22Rv1 (cell line): ENCODE measurements at regions not wholly inside any gene's neighbourhood (a gene's known extent, or its start where the extent isn't known, plus 50 kb on each side); places are given as distances from the start of the nearest gene placed in this dataset.

ENCODE experiments used
- ZFX ChIP-seq: fragments of 450-650 bp; IDR thresholded peaks from 2 replicates; pipeline ENCODE4 v1.6.1; 2017; ENCODE audit warnings: antibody characterized with exemption, borderline replicate concordance
- TF ChIP-seq, protein P1 (sequence below): fragments of 450-650 bp; IDR thresholded peaks from 2 replicates; pipeline ENCODE4 v1.5.1; 2017; ENCODE audit warnings: mild to moderate bottlenecking

DNA sequence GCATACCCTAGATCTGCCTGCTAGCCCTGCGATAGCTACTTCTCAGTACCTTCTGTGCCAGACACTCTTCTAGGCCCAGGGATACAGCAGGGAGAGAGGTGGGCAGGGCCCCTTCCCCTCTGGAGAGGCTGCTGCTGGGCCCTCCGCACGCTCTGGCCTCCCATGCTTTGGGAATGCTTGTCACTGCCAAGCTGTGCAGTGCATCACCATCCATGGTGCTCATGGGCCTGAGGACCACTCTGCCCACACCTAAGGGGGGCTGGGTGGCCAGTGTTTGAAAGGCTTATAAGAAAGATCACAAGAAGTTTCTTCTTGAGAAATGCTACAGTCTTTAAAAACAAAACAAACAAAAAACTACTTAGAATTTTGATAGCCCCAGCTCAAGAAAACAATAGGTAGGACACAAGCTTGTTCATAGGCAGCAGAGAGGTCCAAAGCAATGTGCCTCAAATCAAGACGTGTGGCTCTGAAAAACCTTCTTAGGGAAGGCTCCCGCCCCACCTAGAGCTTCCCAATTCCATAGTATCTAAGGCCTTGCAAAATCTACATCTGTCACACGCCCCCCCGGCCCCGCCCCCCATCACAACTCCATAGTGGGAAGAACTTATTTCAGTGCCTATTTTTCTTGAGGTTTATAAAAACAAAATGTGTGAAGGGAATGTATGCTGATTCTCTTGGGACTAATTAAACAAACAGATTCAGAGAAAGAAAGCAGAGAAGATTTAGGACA lies 145.8 kb downstream of the TM9SF2 start:
- TF ChIP-seq, protein P1, sequence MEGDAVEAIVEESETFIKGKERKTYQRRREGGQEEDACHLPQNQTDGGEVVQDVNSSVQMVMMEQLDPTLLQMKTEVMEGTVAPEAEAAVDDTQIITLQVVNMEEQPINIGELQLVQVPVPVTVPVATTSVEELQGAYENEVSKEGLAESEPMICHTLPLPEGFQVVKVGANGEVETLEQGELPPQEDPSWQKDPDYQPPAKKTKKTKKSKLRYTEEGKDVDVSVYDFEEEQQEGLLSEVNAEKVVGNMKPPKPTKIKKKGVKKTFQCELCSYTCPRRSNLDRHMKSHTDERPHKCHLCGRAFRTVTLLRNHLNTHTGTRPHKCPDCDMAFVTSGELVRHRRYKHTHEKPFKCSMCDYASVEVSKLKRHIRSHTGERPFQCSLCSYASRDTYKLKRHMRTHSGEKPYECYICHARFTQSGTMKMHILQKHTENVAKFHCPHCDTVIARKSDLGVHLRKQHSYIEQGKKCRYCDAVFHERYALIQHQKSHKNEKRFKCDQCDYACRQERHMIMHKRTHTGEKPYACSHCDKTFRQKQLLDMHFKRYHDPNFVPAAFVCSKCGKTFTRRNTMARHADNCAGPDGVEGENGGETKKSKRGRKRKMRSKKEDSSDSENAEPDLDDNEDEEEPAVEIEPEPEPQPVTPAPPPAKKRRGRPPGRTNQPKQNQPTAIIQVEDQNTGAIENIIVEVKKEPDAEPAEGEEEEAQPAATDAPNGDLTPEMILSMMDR, result no peak
- no peak for TF ChIP-seq ZFX
